ENCODE measurements at regions not wholly inside any gene's neighbourhood (a gene's known extent, or its start where the extent isn't known, plus 50 kb on each side); places are given as distances from the start of the nearest gene placed in this dataset.

GRCh38 chr14:41506552-41506951 is 100.1 kb upstream of the LRFN5 start:
- DNase-seq (ENCODE audit: low read depth): no peak
- H3K4me3 ChIP-seq (ENCODE audit: low read depth, low read length): no peak overlapping the region
- no peak for TF ChIP-seq CTCF (IDR thresholded peaks at IDR 0.05; ENCODE audit: control insufficient read depth, extremely low read depth, insufficient read depth)

DNA sequence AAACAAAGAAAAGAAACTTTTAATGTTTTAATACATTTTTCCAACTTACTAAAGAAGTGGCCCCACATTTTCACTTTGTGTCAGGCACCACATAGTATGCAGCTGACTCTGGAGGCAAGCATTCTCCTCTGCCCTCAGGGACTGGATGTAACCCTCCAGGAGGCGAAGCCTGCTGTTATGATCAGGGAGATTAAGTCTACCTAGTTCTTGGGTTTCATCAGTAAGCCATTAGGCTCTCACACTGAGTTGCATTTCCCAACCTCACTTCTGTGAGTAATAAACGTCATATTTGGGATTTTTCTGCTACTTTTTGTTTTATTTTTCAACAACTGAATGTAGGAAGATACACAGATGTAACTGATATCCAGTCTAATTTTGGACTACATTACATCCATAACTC is 101.2 kb upstream of the LRFN5 start:
- H3K4me3 ChIP-seq (ENCODE audit: low read depth, low read length): no peak overlapping the region
- DNase-seq (ENCODE audit: low read depth): no peak
- TF ChIP-seq CTCF (IDR thresholded peaks at IDR 0.05; ENCODE audit: control insufficient read depth, extremely low read depth, insufficient read depth): no peak

GRCh38 chr14:41498959-41499358 is 107.7 kb upstream of the LRFN5 start:
- no peak for DNase-seq (ENCODE audit: low read depth)
- H3K4me3 ChIP-seq (ENCODE audit: low read depth, low read length): no peak overlapping the region
- TF ChIP-seq CTCF (IDR thresholded peaks at IDR 0.05; ENCODE audit: control insufficient read depth, extremely low read depth, insufficient read depth): no peak

DNA sequence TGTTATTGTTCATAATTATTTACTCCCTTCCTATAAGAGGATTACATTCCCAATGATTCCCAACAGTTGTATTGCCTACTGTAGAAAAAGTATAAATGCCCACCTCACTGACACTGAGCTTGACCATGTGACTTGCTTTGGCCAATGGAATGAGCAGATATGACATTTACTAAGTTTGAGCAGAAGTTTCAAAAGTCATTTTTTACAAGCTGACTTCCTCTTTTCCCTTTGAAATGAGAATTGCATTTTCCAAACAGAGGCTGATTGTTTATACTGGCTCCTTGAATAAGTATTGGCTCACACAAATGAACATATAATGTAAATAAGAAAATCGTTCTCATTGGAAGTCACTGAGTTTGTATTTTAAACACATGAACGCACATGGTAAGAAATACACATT is 116.4 kb upstream of the LRFN5 start:
- no peak for DNase-seq (ENCODE audit: low read depth)
- TF ChIP-seq CTCF (IDR thresholded peaks at IDR 0.05; ENCODE audit: control insufficient read depth, extremely low read depth, insufficient read depth): no peak
- no peak overlapping the region for H3K4me3 ChIP-seq (ENCODE audit: low read depth, low read length)

DNA sequence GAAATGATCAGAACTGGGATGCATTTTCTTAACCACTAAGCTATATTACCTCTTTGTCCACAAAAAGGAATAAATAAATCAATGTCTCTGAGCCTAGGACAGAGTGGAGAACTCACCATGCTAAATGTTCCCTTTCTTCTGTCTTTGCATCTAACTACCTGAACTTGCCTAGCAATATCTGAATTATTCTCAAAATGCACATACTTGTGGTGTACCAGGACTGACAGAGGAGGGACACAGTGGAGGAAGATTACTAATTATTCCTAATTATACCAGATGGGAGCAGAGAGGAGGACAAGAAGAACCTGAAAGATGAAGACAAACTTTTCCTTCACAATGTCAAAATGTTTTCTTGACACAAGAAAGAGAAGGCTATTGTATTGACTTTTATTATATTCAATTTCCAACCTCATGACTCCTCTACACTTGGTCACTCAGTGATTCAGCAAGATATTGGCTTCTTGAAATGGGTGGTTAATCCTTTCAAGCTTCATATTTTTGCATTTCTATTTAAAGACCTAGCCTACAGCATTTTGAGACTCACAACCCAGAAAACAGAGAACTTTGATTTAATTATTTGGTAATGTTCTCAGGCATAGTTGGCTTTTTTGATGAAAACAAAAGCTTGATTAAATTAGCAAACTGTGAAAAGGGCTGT is 117.2 kb upstream of the LRFN5 start:
- no peak overlapping the region for H3K4me3 ChIP-seq (ENCODE audit: low read depth, low read length)
- no peak for DNase-seq (ENCODE audit: low read depth)

GRCh38 chr14:41488401-41488800 is 118.3 kb upstream of the LRFN5 start:
- no peak for DNase-seq (ENCODE audit: low read depth)
- no peak for TF ChIP-seq CTCF (IDR thresholded peaks at IDR 0.05; ENCODE audit: control insufficient read depth, extremely low read depth, insufficient read depth)
- H3K4me3 ChIP-seq (ENCODE audit: low read depth, low read length): no peak overlapping the region

More for the DNA sequence above, 117.2 kb upstream of the LRFN5 start:
- no peak for TF ChIP-seq CTCF (IDR thresholded peaks at IDR 0.05; ENCODE audit: control insufficient read depth, extremely low read depth, insufficient read depth)

- no peak for TF ChIP-seq CTCF (IDR thresholded peaks at IDR 0.05; ENCODE audit: control insufficient read depth, extremely low read depth, insufficient read depth)
- H3K4me3 ChIP-seq (ENCODE audit: low read depth, low read length): no peak overlapping the region
- DNase-seq (ENCODE audit: low read depth): no peak
Observed at GRCh38 chr14:41482861-41483260, 123.8 kb upstream of the LRFN5 start.

Data from LNCaP clone FGC (cell line).